ENCODE measurements at regions not wholly inside any gene's neighbourhood (a gene's known extent, or its start where the extent isn't known, plus 50 kb on each side); places are given as distances from the start of the nearest gene placed in this dataset.
A peak's percentile ranks its signal among the peaks of the same experiment; 100 is the strongest.
"Not testable (repeated sequence)": the region's sequence is repeated elsewhere in the genome, so short reads cannot be mapped to it uniquely, and the experiment has no call there.

DNA sequence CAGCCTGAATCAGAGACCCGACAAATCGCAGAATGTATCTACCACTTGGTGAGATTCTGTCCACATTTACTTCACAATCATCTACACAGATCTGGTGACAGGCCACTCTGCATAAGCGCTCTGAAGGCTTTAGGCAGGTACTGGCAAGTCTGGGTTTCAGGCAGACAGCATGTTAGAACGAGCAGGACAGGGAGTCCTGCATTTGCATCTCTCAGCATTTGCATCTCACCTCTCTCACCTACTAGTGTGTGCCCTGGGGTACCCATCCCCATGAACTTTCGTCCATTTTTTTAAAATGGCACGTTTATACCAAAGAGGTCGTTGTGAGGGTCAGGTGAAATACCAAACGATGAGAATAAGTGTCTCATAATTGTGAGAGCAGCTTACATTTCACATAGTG is 108.2 kb downstream of the SPATA31A1 start:
- not testable (repeated sequence) for DNase-seq

DNA sequence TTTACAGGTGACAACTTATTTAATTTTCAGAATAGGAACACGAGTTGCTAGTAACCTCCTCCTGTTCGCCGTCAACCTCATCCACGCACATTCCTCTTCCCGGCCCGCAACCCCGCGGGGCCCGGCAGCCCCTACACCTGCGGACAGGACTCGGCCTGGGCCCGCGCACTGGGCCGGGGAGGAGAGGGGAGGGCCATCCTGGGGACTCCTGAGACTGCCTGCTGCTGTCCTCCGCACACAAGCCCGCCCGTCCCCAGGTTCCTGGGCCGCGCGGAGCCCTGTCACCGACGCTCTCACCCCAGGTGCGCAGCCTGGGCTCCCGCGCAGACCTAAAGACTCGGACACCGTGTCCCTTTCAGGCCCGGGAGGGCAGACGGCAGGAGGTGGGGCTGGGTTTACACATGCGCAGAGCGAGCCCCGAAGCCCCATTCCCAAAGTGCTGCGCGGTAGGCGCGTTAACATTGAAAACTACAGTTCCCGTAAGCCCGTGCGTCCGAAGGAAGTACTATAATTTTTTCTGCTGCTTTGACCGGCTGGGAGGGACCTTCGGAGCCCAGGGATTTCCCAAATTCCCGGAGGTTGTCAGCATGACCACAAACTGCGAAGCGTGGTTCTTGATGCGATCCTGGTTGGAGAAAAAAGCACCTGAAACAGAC is 108.8 kb downstream of the SPATA31A1 start:
- peak; percentile 54 for DNase-seq

DNA sequence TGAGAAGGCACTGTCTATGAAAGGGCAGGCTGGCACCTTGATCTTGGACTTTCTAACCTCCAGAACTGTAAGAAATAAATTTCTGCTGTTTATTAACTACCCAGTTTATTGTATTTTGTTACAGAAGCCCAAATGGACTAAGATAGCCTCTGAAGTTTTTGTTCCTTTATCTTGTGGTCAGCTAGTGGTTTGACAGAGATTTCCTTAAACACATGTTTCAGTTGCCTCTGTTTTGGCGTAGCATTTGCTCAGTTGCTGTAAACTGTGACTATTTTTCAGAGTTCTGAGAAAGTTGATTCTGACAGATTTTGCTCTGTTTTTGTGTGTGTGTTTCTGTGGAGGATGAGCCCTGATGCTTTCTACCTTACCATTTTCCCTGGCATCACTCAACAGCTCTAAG is 119.0 kb downstream of the SPATA31A1 start:
- DNase-seq, result not testable (repeated sequence)

DNA sequence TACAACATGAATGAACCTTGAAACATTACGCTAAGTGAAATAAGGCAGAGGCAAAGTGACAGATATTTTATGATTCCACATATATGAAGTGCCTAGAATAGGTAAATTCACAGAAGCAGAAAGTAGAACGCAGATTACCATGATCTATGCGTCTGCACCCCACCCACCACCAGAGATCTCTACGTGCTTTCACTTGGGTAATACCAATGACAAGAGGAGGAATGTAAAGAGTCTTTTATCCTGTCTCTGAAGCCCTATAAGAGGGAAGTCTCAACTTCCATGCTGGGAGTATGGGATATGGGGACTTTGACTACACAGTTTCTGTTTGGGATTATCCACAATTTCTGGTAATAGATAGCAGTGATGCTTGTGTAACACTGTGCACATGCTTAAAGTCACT is 127.6 kb downstream of the SPATA31A1 start:
- not testable (repeated sequence) for DNase-seq

DNA sequence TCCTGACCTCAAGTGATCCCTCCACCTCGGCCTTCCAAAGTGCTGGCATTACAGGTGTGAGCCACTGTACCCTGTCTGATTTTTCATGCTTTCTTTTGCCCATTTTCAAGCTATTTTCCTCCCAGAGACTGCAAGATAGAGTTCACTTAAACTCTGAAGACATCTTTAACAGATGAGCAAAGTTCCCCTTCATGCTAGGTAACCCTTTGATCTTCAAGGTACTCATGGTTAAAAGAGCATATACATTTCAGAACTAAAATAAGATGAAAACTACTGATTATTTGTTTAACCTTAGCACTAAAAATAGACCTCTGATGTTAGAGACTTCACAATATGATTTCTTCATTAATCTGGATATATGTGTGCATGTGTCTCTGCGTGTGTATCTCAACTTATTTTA is 128.4 kb downstream of the SPATA31A1 start:
- not testable (repeated sequence) for DNase-seq

DNA sequence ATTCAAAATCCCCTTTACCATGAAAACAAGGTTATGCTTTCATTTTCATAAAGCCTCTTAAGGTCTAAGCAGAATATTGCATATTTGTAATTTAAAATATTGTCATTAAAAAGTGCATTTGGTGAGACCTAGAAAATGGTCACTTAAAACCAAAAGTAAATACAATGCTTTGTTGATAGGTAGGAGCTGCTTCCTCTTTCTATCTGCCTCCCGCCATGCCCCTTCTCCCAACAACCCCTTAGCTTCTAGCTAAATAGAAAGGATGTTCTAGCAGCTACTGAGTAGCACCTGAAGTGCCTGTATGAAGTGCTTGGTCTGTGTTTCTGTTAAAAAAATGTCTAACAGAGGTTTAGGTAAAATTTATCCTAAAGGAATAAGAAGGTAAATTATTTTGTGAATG is 128.8 kb downstream of the SPATA31A1 start:
- DNase-seq, result not testable (repeated sequence)

DNA sequence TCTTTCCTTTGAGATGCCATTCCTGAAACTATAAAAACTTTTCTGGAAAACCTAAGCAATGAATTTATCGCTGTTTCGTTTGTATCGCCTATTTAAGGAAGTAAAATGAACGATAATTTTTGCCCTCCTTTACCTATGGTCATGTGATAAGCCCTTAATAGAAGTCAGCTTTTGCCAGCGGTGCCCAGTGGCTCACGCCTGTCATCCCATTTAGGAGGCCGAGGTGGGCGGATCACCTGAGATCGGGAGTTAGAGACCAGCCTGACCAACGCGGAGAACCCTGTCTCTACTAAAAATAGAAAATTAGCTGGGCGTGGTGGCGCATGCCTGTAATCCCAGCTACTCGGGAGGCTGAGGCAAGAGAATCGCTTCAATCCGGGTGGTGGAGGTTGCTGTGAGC is 132.0 kb downstream of the SPATA31A1 start:
- not testable (repeated sequence) for DNase-seq

DNA sequence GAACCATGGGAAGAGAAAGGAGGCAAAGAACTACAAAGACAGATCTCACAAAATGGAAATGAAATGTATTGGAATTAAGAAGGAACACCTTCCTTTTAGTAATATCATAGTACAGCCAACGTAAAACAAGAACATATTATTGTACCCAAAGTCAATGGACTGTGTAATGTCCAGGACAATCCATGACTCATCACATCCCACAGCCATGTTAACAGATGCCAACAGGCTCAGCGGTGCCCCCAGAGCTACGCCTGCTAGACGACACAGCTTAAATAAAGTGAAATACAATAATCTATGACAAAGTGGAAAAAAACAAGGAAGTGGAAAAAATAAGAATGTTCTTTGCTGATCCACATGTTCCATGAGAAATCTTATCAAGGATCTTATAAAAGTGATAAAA is 140.8 kb downstream of the SPATA31A1 start:
- not testable (repeated sequence) for DNase-seq

DNA sequence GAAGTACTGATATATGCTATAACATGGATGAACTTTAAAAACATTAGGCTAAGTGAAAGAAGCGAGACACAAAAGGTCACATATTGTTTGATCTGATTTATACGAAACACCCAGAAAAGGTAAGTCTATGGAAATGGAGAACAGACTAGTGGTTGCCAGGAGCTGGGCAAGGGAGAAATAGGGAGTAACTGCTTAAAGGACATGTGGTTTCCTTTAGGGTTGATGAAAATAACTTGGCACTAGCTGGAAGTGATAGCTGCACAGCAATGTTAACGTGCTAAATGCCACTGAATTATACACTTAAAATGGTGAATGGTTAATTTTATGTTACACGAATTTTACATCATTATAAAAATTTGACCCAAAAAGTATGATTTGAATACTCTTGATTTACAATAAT is 147.7 kb downstream of the SPATA31A1 start:
- not testable (repeated sequence) for DNase-seq

DNA sequence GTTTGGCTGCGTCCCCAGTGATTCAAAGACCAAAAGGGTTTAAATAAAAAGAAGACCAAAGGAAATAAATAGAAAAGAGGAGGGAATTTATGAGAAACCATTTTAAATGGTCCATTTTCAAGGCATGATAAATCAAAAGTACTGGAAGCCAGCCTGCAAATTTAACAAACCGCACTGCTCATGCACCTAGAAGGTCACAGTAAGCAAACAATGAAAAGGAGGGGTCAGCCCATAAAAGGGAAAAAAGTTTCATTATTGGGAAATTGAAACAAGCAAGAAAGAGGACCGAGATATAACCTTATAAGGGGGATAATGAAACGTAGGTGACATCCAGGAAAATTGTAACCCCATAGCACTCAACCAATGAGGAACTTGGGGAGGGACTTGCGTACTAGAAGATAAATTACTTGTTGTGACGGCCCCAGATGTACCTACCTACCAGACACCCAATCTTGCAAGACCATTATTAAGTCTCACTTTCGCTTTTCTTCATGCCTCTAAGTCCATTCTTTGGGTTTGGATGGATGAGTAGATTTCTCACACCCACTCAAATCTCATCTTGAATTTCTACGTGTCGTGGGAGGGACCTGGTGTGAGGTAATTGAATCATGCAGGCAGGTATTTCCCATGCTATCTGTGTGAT is 172.0 kb downstream of the SPATA31A1 start:
- not testable (repeated sequence) for DNase-seq

DNA sequence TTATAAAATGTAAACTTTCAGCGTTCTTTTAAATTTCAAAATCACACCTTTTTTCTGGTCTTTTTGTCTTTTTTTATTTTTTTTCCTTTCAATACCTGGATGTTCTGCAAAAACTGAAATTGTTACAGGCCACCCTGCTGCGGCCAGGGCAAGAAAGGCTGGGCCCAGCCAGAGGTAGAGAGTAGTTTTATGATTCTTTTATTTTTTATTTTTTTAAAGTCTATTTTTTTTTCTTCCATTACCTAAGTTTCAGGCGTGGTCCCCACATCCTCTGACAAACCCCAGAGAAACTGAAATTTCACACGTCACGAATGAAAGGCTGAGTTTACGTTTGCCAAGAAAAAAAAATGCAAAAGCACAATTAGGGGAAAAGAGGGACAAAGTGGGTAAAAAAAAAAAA is 177.1 kb downstream of the SPATA31A1 start:
- DNase-seq, result not testable (repeated sequence)

DNA sequence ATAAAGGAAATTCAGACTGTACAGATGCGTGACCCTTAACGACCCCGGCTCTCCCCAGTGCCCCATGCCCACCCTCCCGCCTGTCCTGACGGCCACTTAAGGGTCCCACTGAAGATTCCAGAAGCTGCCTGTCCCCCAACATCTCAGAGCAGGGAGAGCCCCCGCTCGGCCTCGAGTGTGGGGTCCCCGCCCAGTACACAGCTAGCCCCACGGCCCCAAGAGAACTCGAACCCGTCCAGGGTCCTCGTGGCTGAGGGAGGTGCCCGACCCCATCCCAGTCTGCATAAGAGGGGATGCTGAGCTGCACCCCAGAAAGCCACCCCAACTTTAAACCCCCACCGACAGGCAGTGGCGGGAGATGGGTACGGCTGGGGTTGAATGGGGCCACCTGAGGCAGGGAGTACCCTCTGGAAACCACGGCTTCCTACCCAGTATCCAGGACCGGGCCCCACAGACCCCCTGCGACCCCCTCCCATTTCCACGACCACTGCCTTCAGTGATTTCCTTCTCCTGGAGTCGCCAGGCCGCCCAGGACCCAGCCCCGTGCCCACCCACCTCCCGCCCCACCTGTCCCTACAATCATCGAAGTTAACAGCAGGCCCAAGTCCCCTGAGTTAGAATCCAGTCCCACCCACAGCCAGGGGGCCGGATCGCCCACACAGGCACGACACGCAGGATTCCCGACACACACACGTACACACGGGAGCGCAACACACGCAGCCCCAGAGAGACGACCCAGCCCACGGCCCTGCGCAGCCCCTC is 177.7 kb downstream of the SPATA31A1 start:
- DNase-seq, result not testable (repeated sequence)

DNA sequence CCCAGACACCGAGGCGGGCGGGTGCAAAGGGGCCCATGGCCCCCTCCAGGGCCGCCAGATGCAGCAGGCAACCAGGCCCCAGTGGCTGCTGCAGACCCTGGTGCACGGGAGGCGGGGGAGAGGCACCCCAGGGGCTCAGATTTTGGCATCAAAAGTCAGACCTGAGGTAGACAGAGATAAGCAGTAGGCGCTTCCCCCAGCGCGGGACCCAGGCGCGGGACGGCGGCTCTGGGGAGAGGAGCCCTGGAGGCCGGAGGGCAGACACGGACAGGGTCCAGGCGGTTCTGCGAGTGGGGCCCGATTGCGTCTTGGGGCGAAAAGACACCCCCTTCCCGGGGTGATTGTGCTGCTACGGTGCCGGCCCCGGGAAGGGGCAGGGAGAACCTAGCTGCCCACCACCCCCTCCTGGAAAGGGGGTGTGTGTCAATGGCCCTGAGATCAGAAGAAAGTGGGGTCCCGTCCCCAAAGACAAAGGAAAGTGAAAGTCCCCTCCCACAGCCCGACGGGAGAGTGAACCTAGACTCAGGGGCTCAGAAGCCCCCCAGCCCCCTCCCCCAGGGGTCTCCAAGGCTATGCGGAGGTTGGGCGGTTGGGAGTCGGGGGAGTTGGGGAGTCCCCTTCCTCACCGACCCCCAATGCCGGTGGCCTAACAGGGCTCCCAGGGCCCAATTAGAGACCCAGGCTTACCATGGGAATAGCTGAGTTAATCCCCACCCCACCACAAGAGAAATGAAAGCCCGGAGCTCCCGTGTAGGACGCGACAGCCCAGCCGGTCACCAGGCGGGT is 178.5 kb downstream of the SPATA31A1 start:
- DNase-seq, result not testable (repeated sequence)

DNA sequence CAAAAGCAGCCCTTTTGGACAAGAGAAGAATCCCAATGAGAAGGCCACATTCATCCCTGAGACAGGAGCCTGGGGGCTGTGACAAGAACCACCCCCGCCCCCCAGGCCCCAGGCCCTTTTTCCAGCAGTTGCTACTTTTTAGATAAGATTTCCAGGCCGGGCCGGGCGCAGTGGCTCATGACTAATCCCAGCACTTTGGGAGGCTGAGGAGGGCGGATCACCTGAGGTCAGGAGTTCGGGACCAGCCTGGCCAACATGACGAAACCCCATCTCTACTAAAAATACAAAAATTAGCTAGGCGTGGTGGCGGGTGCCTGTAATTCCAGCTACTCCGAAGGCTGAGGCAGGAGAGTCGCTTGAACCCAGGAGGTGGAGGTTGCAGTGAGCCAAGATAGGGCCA is 179.4 kb downstream of the SPATA31A1 start:
- DNase-seq, result not testable (repeated sequence)

DNA sequence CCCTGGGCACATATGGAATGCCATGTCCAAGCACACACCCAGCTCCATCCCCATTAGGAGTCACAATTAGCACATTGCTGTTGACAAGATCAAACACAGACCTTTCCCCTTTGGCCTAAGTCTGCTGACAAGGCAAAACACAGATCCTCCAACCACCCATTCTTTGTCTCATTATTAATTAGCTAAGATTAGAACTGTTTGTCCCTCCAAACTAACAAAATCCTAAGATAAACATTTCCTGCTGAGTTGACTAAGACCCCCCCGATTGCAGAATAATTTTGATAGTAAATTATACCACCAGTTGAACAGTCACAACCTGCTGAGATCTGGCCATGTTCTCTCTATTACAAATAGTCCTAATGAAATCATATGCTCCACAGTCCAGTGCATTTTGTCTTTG is 186.7 kb downstream of the SPATA31A1 start:
- DNase-seq, result not testable (repeated sequence)

DNA sequence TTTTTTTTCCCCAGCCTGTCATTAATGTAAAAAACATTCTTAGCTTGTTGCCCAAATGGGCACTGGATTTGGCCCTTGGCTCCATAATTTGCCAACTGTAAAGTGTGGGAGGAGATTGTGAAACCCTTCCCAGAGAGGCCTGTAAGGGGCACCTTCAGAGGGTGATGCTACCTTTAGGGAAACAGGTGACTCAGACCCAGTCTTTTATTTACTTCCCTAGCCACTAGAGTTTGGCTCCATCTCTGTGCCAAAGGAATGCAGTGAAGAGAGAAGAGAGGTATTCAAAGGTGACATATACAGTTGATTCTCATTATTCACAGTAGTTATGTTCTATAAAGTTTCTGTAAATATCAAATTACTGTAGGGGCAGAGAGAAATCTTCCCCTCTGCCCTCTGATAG is 189.6 kb downstream of the SPATA31A1 start:
- not testable (repeated sequence) for DNase-seq

DNA sequence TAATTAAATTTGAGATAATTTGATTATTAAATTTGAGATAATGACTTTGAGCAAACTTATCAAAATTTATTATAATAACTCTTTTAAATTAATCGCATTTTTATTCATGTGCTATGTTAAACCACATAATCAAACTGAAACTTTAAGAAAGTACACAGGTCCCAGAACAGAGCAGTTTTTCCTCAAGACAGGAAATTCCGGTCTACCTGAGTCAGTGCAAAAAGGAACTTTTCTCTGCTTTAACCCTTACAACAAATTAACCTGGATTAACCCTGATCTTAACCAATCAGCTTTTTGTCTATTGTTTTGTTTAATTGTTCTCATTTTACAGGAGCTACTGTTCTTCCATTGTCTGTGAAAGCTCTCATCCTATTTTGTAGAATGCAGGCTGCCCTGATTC is 195.1 kb downstream of the SPATA31A1 start:
- DNase-seq, result not testable (repeated sequence)

DNA sequence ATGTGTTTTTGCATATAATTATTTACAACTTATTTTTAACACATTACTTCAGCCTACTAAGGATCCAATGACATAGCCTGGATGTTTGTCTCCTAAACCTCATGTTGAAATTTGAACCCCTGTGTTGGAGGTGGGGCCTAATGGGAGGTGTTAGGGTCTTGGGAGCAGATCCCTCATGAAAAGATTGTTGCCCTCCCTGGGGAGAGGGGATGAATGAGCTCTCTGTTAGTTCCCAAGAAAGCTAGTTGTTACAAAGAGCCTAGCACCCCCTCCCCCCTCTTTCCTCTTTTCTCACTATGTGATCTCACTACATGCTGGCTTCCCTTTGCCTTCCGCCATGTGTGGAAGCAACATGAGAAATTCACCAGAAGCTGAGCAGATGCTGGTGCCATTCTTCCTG is 196.1 kb downstream of the SPATA31A1 start:
- not testable (repeated sequence) for DNase-seq

DNA sequence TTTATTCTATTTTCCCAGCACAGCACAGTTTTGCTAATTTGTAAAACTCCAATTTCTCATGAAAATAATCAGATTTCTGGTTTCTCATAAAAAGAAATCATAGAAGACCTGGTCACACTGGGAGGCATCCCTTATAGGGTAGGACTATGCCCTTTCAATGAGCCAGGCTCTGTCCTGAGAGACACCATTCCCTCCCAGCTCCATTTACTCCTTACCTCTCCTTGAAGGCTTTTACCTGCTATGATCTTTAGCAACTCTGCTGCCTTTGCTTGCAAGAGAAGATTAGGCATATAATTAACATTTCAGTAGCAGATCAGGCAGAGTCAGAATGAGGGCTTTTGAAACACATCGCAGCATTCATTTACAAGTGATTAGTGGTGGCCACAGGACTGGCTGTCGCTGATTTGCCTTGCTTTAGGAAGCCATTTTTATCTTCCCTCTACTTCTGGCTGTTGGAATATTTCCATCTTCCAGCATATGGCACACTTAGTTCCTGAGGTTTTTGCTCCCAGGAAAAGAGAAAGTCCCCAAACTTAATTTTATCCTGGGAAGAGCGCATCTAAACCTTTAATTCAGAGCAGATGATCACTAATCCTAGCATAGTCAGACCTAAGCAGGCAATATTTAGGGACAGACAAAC is 196.9 kb downstream of the SPATA31A1 start:
- DNase-seq, result not testable (repeated sequence)

DNA sequence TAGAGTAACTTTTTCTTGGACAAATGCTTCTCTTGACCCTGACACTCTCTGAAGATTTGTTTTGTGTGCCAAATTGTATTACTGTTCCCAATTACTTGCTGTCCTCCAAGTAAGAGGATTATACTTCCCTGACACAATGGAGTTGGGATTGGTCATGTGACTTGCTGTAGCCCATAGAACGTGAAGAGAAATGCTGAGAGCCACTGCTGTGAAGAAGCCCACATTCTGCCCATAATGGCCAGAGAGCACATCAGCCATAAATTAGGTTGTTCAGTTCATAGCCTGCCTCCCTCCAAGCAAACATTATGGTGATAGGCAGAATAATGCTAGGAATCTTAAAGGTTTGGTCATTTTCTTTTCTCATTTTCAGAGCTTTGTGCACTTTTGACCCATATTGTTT is 198.9 kb downstream of the SPATA31A1 start:
- not testable (repeated sequence) for DNase-seq

DNA sequence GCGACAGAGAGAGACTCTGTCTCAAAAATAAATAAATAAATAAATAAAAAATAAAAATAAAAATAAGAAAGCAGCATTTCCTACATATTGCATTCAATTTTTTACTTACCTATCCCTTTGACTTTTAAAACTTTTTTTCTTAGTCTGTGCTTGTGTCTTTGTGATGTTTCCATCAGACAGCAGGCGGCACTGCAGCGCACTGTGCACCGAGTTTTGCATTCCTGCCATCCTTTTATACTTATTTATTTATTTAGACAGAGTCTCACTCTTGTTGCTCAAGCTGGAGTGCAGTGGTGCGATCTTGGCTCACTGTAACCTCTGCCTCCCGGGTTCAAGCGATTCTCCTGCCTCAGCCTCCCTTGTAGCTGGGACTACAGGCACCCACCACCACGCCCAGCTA is 203.9 kb downstream of the SPATA31A1 start:
- DNase-seq, result peak; percentile 38

DNA sequence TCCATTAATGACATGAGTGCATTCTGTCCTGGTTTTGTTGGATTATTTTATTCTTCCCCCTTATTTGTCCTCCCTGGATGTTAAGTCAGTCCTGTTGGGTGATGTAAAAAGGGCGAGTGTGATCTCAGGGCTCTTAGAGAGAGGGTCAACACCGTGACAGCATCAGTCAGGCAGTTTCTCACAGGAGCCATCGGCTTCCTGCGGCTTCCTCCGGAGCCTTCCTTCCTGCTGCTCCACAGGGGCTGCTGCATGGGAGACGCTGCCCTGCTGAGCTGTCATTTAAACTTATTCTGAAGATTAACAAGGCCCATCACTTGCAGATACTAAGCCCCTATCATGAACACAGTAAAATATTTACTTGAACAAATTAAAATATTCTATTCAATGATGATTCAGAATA is 211.3 kb downstream of the SPATA31A1 start:
- DNase-seq, result not testable (repeated sequence)
